Calu3 (cell line): ENCODE measurements at regions not wholly inside any gene's neighbourhood (a gene's known extent, or its start where the extent isn't known, plus 50 kb on each side); places are given as distances from the start of the nearest gene placed in this dataset.
"Not testable (repeated sequence)": the region's sequence is repeated elsewhere in the genome, so short reads cannot be mapped to it uniquely, and the experiment has no call there.

Source experiments
- BruUV-seq: library from RNA; stranded (reverse); fragments of 400-500 nt; replicated peaks from 2 replicates; lab custom pipeline; 2021; lab: Mats Ljungman, UMichigan
- CTCF ChIA-PET: fragments of 300-600 bp; sonication (Branson Sonifier 250); formaldehyde crosslinking; loops from one replicate; lab custom pipeline; 2022; ENCODE audit warnings: antibody characterized with exemption; lab: Charles Lee
- DNase-seq: peaks from one replicate; pipeline ENCODE4 v3.0.0; 2022
- H3K27ac Mint-ChIP-seq: one replicate; pipeline ENCODE4 v1.8.0; 2022; ENCODE audit warnings: mixed read lengths; ENCODE audit not compliant: unreplicated experiment
- H3K27me3 Mint-ChIP-seq: one replicate; pipeline ENCODE4 v1.8.0; 2022; ENCODE audit warnings: mixed read lengths; ENCODE audit not compliant: unreplicated experiment
- H3K36me3 Mint-ChIP-seq: one replicate; pipeline ENCODE4 v1.8.0; 2022; ENCODE audit warnings: mild to moderate bottlenecking, moderate library complexity, mixed read lengths; ENCODE audit not compliant: insufficient read depth, unreplicated experiment
- H3K4me1 Mint-ChIP-seq: one replicate; pipeline ENCODE4 v1.8.0; 2022; ENCODE audit warnings: mild to moderate bottlenecking, low read depth, mixed read lengths; ENCODE audit not compliant: unreplicated experiment
- H3K4me3 Mint-ChIP-seq: one replicate; pipeline ENCODE4 v1.8.0; 2022; ENCODE audit warnings: mild to moderate bottlenecking, low read depth, moderate library complexity, mixed read lengths; ENCODE audit not compliant: unreplicated experiment
- H3K9me3 Mint-ChIP-seq: one replicate; pipeline ENCODE4 v1.8.0; 2022; ENCODE audit warnings: low read depth, mixed read lengths; ENCODE audit not compliant: unreplicated experiment
- CTCF ChIP-seq: fragments of 200-600 bp; IDR thresholded peaks from one replicate; pipeline ENCODE4 v1.8.0; 2022; ENCODE audit warnings: antibody characterized with exemption; ENCODE audit not compliant: unreplicated experiment
- intact Hi-C: fragments of 100-400 bp; cut with micrococcal nuclease; formaldehyde crosslinking; loops from one replicate; pipeline ENCODE4 v1.10.0; 2022; ENCODE audit not compliant: unreplicated experiment

GRCh38 chr9:23036416-23036815 is 589.8 kb downstream of the DMRTA1 start:
- no TSS peak for BruUV-seq
- Mint-ChIP-seq H3K27ac (no peak overlapping the region), H3K4me3 (no peak overlapping the region), H3K27me3 (no peaks in the 10 kb centered on the region), H3K4me1 (no peaks in the 10 kb centered on the region), H3K9me3 (no peaks in the 10 kb centered on the region), H3K36me3 (no peaks in the 10 kb centered on the region)
- intact Hi-C loops, result no loop called here
- DNase-seq, result no peak
- CTCF ChIA-PET, result no interaction called here
- TF ChIP-seq CTCF, result no peak

- Mint-ChIP-seq H3K36me3 (no peaks in the 10 kb centered on the region), H3K4me3 (no peak overlapping the region), H3K9me3 (no peaks in the 10 kb centered on the region), H3K27me3 (no peaks in the 10 kb centered on the region), H3K4me1 (no peaks in the 10 kb centered on the region), H3K27ac (no peak overlapping the region)
- TF ChIP-seq CTCF, result no peak
- BruUV-seq, result no TSS peak
- DNase-seq, result no peak
- intact Hi-C loops, result no loop called here
- CTCF ChIA-PET, result no interaction called here
These were observed 592.8 kb downstream of the DMRTA1 start for GRCh38 chr9:23039402-23039801.

GRCh38 chr9:23041466-23041865 is 594.8 kb downstream of the DMRTA1 start:
- no peaks in the 10 kb centered on the region for H3K27me3 Mint-ChIP-seq
- H3K4me1 Mint-ChIP-seq, result peaks cover 10% of the 10 kb centered on the region
- BruUV-seq, result no TSS peak
- TF ChIP-seq CTCF, result no peak
- intact Hi-C loops, result no loop called here
- no peak for DNase-seq
- H3K27ac Mint-ChIP-seq, result no peak overlapping the region
- CTCF ChIA-PET, result no interaction called here
- no peaks in the 10 kb centered on the region for H3K36me3 Mint-ChIP-seq
- no peak overlapping the region for H3K4me3 Mint-ChIP-seq
- H3K9me3 Mint-ChIP-seq, result no peaks in the 10 kb centered on the region

GRCh38 chr9:23044549-23044948 is 597.9 kb downstream of the DMRTA1 start:
- no TSS peak for BruUV-seq
- intact Hi-C loops, result no loop called here
- H3K27me3 Mint-ChIP-seq, result no peaks in the 10 kb centered on the region

GRCh38 chr9:23046026-23046425 is 599.4 kb downstream of the DMRTA1 start:
- H3K9me3 Mint-ChIP-seq, H3K4me3 Mint-ChIP-seq, CTCF ChIA-PET, BruUV-seq, H3K27ac Mint-ChIP-seq, intact Hi-C loops, H3K27me3 Mint-ChIP-seq, H3K4me1 Mint-ChIP-seq, H3K36me3 Mint-ChIP-seq, DNase-seq: not testable (repeated sequence)

More at GRCh38 chr9:23044549-23044948, 597.9 kb downstream of the DMRTA1 start:
- TF ChIP-seq CTCF, result no peak
- H3K36me3 Mint-ChIP-seq, result no peaks in the 10 kb centered on the region
- no peak overlapping the region for H3K4me3 Mint-ChIP-seq
- H3K4me1 Mint-ChIP-seq, result peaks cover 10% of the 10 kb centered on the region
- H3K9me3 Mint-ChIP-seq, result peaks cover 4% of the 10 kb centered on the region
- H3K27ac Mint-ChIP-seq, result no peak overlapping the region
- CTCF ChIA-PET, result no interaction called here
- no peak for DNase-seq
